ENCODE measurements at regions not wholly inside any gene's neighbourhood (a gene's known extent, or its start where the extent isn't known, plus 50 kb on each side); places are given as distances from the start of the nearest gene placed in this dataset.
A peak's percentile ranks its signal among the peaks of the same experiment; 100 is the strongest.

GRCh38 chr22:27204280-27204679, 546.9 kb downstream of the MIAT start:
- DNase-seq (ENCODE audit: low read depth) = no peak

- no peak for DNase-seq (ENCODE audit: low read depth)
Measured at GRCh38 chr22:27204817-27205216, 547.4 kb downstream of the MIAT start.

GRCh38 chr22:27205492-27206373, 548.3 kb downstream of the MIAT start:
- no peak for DNase-seq (ENCODE audit: low read depth)

GRCh38 chr22:27206374-27207133, 549.2 kb downstream of the MIAT start:
- no peak for DNase-seq (ENCODE audit: low read depth)

- no peak for DNase-seq (ENCODE audit: low read depth)
Measured at GRCh38 chr22:27207266-27207665, 549.9 kb downstream of the MIAT start.

- peak; percentile 41 for DNase-seq (ENCODE audit: low read depth)
Measured at GRCh38 chr22:27207907-27208306, 550.5 kb downstream of the MIAT start.

GRCh38 chr22:27210111-27210730, 552.8 kb downstream of the MIAT start:
- no peak for DNase-seq (ENCODE audit: low read depth)

GRCh38 chr22:27212102-27212501, 554.7 kb downstream of the MIAT start:
- DNase-seq (ENCODE audit: low read depth) = no peak

GRCh38 chr22:27212617-27213177, 555.3 kb downstream of the MIAT start:
- DNase-seq (ENCODE audit: low read depth) = peak; percentile 97

- DNase-seq (ENCODE audit: low read depth) = no peak
Measured at GRCh38 chr22:27213294-27213693, 555.9 kb downstream of the MIAT start.

- no peak for DNase-seq (ENCODE audit: low read depth)
Measured at GRCh38 chr22:27213766-27214581, 556.6 kb downstream of the MIAT start.

- no peak for DNase-seq (ENCODE audit: low read depth)
Measured at GRCh38 chr22:27214691-27215090, 557.3 kb downstream of the MIAT start.

- no peak for DNase-seq (ENCODE audit: low read depth)
Measured at GRCh38 chr22:27215871-27216270, 558.5 kb downstream of the MIAT start.

GRCh38 chr22:27216444-27216843, 559.1 kb downstream of the MIAT start:
- no peak for DNase-seq (ENCODE audit: low read depth)

- no peak for DNase-seq (ENCODE audit: low read depth)
Measured at GRCh38 chr22:27217154-27217553, 559.8 kb downstream of the MIAT start.

GRCh38 chr22:27218012-27218920, 560.9 kb downstream of the MIAT start:
- DNase-seq (ENCODE audit: low read depth) = no peak

GRCh38 chr22:27219036-27219435, 561.6 kb downstream of the MIAT start:
- DNase-seq (ENCODE audit: low read depth) = no peak

GRCh38 chr22:27220339-27220738, 563.0 kb downstream of the MIAT start:
- DNase-seq (ENCODE audit: low read depth) = peak; percentile 78

GRCh38 chr22:27222178-27222577, 564.8 kb downstream of the MIAT start:
- DNase-seq (ENCODE audit: low read depth) = no peak

Measured in EH (cell line).